ENCODE measurements at regions not wholly inside any gene's neighbourhood (a gene's known extent, or its start where the extent isn't known, plus 50 kb on each side); places are given as distances from the start of the nearest gene placed in this dataset.

GRCh38 chr12:38156497-38157245, 159.9 kb upstream of the ALG10B start:
- no peak overlapping the region for H3K18ac ChIP-seq (ENCODE audit: insufficient read length, low read depth, low read length)
- no peak overlapping the region for H3K4me3 Mint-ChIP-seq
- no peaks in the 10 kb centered on the region for H3K4me1 Mint-ChIP-seq
- H3K27ac ChIP-seq (ENCODE audit: insufficient read length, low read depth, low read length): no peak overlapping the region
- no peak overlapping the region for H3K4me2 ChIP-seq (ENCODE audit: insufficient read depth, insufficient read length, low read length)
- H3K36me3 Mint-ChIP-seq (ENCODE audit: insufficient read depth in 1 of 3, low read depth in 3 of 3): peaks cover 0 to 8% (median 7%) of the 10 kb centered on the region in 3 experiments; a peak in 5 of 7 replicates
- H3K4me1 ChIP-seq (ENCODE audit: insufficient read depth, low read length): no peaks in the 10 kb centered on the region
- peaks cover 97% of the 10 kb centered on the region for H3K9me3 ChIP-seq (ENCODE audit: control insufficient read depth, low read depth, low read length)
- H2BK5ac ChIP-seq (ENCODE audit: insufficient read length, low read length): no peak overlapping the region
- H4K8ac ChIP-seq (replicated peaks; ENCODE audit: insufficient read length, low read depth, low read length): no peak overlapping the region
- WGBS (ENCODE audit: extremely low coverage, insufficient read length, low lambda C conversion rate): no CpG with 5 or more reads among the region's 39 CpGs
- no peaks in the 10 kb centered on the region for H4K20me1 ChIP-seq (ENCODE audit: control insufficient read depth, insufficient read depth, insufficient read length)
- H3K56ac ChIP-seq (ENCODE audit: insufficient read length, low read depth, low read length): no peak overlapping the region
- no peak overlapping the region for H2BK20ac ChIP-seq (ENCODE audit: low read depth, low read length, poor library complexity, severe bottlenecking)
- H3K27me3 ChIP-seq (ENCODE audit: insufficient read depth, low read length): no peaks in the 10 kb centered on the region
- no peaks in the 10 kb centered on the region for H3K79me1 ChIP-seq (ENCODE audit: insufficient read depth, low read depth, low read length, poor library complexity, severe bottlenecking)
- H3K9ac ChIP-seq (ENCODE audit: extremely low read depth, insufficient read length, low read length): no peak overlapping the region
- H2BK120ac ChIP-seq (ENCODE audit: low read depth, low read length, poor library complexity, severe bottlenecking): no peak overlapping the region
- no peak overlapping the region for H2BK15ac ChIP-seq (ENCODE audit: low read depth, low read length)
- peak; percentile 21 for DNase-seq
- no peak overlapping the region for H3T11ph ChIP-seq (ENCODE audit: low read length)
- H3K23ac ChIP-seq (ENCODE audit: insufficient read length, low read depth, low read length): no peak overlapping the region
- no peaks in the 10 kb centered on the region for H3K23me2 ChIP-seq (ENCODE audit: insufficient read length, low read depth, low read length, poor library complexity, severe bottlenecking)
- no peak for TF ChIP-seq CTCF (conservative IDR thresholded peaks at IDR 0.05)
- H4K5ac ChIP-seq (ENCODE audit: insufficient read length, low read depth, low read length): no peak overlapping the region
- no peak overlapping the region for H3K27ac Mint-ChIP-seq
- H4K91ac ChIP-seq (ENCODE audit: insufficient read length, low read depth, low read length): no peak overlapping the region
- no peak overlapping the region for H3K14ac ChIP-seq (ENCODE audit: insufficient read depth, low read length)
- H3K79me2 ChIP-seq (ENCODE audit: insufficient read depth, low read length): no peaks in the 10 kb centered on the region
- peaks cover 95 to 98% of the 10 kb centered on the region in 2 experiments for H3K9me3 Mint-ChIP-seq
- no peak overlapping the region for H2BK12ac ChIP-seq (ENCODE audit: insufficient read length, low read depth, low read length)
- H2AFZ ChIP-seq (ENCODE audit: low read length): no peak overlapping the region
- no peak overlapping the region for H2AK5ac ChIP-seq (ENCODE audit: insufficient read length, low read length)
- peaks cover 6% of the 10 kb centered on the region for H3K27me3 Mint-ChIP-seq (ENCODE audit: low read depth)
- H3K4ac ChIP-seq (ENCODE audit: low read depth, low read length): no peak overlapping the region
